Testis (tissue), 2 donors: ENCODE measurements at regions not wholly inside any gene's neighbourhood (a gene's known extent, or its start where the extent isn't known, plus 50 kb on each side); places are given as distances from the start of the nearest gene placed in this dataset.

Source experiments
- CTCF ChIP-seq, 3 experiments: fragments of 450-650 bp in 2 of 3; fragments of 200-600 bp in 1 of 3; sonication (generic) in 1 of 3; IDR thresholded peaks; one replicate each; pipeline ENCODE4 v1.5.1; 2016 to 2019; ENCODE audit warnings: antibody characterized with exemption in 3 of 3, mild to moderate bottlenecking in 2 of 3, moderate library complexity in 1 of 3
- POLR2A ChIP-seq: fragments of 450-650 bp; IDR thresholded peaks from one replicate; pipeline ENCODE4 v1.6.1; 2017; ENCODE audit warnings: antibody characterized with exemption, mild to moderate bottlenecking, moderate library complexity

GRCh38 chr12:93315385-93315906 lies 62.3 kb upstream of the NUDT4 start:
- no peak for TF ChIP-seq POLR2A
- no peak for TF ChIP-seq CTCF (IDR thresholded peaks at IDR 0.05)
